Astrocyte (in vitro differentiated cells and primary cell): ENCODE measurements at regions not wholly inside any gene's neighbourhood (a gene's known extent, or its start where the extent isn't known, plus 50 kb on each side); places are given as distances from the start of the nearest gene placed in this dataset.

Source experiments
- DNase-seq: peaks from one replicate; pipeline ENCODE4 v3.0.0-alpha.2; 2010; ENCODE audit warnings: low read depth
- FAIRE-seq: peaks from 2 replicates; lab custom pipeline; 2011; peaks lifted over from hg19 to GRCh38; lab: Jason Lieb, UNC
- H2AFZ ChIP-seq: 2 replicates; pipeline ENCODE4 v1.6.0; 2012; ENCODE audit warnings: low read depth, low read length, inconsistent platforms
- H3K27ac ChIP-seq: 2 replicates; pipeline ENCODE4 v1.5.1; 2011; ENCODE audit warnings: low read depth, low read length, inconsistent platforms
- H3K27me3 ChIP-seq: 2 replicates; pipeline ENCODE4 v1.6.0; 2011; ENCODE audit warnings: low read length, inconsistent platforms; ENCODE audit not compliant: insufficient read depth
- H3K36me3 ChIP-seq: 2 replicates; pipeline ENCODE4 v1.5.1; 2011; ENCODE audit warnings: low read length, inconsistent platforms; ENCODE audit not compliant: insufficient read depth
- H3K4me1 ChIP-seq: 2 replicates; pipeline ENCODE4 v1.5.1; 2011; ENCODE audit warnings: low read length, inconsistent platforms; ENCODE audit not compliant: insufficient read depth
- H3K4me2 ChIP-seq: 2 replicates; pipeline ENCODE4 v1.6.0; 2012; ENCODE audit warnings: low read length, inconsistent platforms
- H3K4me3 ChIP-seq: 2 replicates; pipeline ENCODE4 v1.5.1; 2011; ENCODE audit warnings: low read depth, mild to moderate bottlenecking, low read length, inconsistent platforms; ENCODE audit not compliant: insufficient read depth
- H3K79me2 ChIP-seq: 2 replicates; pipeline ENCODE4 v1.6.0; 2012; ENCODE audit warnings: mild to moderate bottlenecking, low read length, inconsistent platforms; ENCODE audit not compliant: insufficient read depth
- H3K9ac ChIP-seq: 2 replicates; pipeline ENCODE4 v1.6.0; 2012; ENCODE audit warnings: mild to moderate bottlenecking, low read length, inconsistent platforms
- H3K9me3 ChIP-seq: 2 replicates; pipeline ENCODE4 v1.5.1; 2012; ENCODE audit warnings: low read depth, mild to moderate bottlenecking, low read length, inconsistent platforms; ENCODE audit not compliant: insufficient read depth
- H4K20me1 ChIP-seq: 2 replicates; pipeline ENCODE4 v1.6.0; 2012; ENCODE audit warnings: low read length, inconsistent platforms; ENCODE audit not compliant: insufficient read depth
- H3K27ac Mint-ChIP-seq: one replicate; pipeline ENCODE4 v1.8.0; 2021; ENCODE audit warnings: mild to moderate bottlenecking, mixed read lengths; ENCODE audit not compliant: unreplicated experiment
- H3K27me3 Mint-ChIP-seq: one replicate; pipeline ENCODE4 v1.8.0; 2021; ENCODE audit warnings: low read depth, mixed read lengths; ENCODE audit not compliant: unreplicated experiment
- H3K36me3 Mint-ChIP-seq: one replicate; pipeline ENCODE4 v1.8.0; 2021; ENCODE audit warnings: low read depth, mixed read lengths; ENCODE audit not compliant: unreplicated experiment
- H3K4me1 Mint-ChIP-seq: one replicate; pipeline ENCODE4 v1.8.0; 2021; ENCODE audit warnings: low read depth, mixed read lengths; ENCODE audit not compliant: unreplicated experiment
- H3K4me3 Mint-ChIP-seq: one replicate; pipeline ENCODE4 v1.8.0; 2021; ENCODE audit warnings: mild to moderate bottlenecking, moderate library complexity, mixed read lengths; ENCODE audit not compliant: unreplicated experiment
- H3K9me3 Mint-ChIP-seq: one replicate; pipeline ENCODE4 v1.8.0; 2021; ENCODE audit warnings: mild to moderate bottlenecking, mixed read lengths; ENCODE audit not compliant: unreplicated experiment
- CTCF ChIP-seq: IDR thresholded peaks from 2 replicates; pipeline ENCODE4 v1.5.1; 2011; ENCODE audit warnings: low read depth, mild to moderate bottlenecking, inconsistent platforms, low read length, moderate library complexity; ENCODE audit not compliant: insufficient read depth
- EZH2 ChIP-seq: IDR thresholded peaks from 2 replicates; pipeline ENCODE4 v1.6.1; 2012; ENCODE audit warnings: mild to moderate bottlenecking, low read length, inconsistent platforms; ENCODE audit not compliant: insufficient read depth

GRCh38 chr22:49634006-49634772 lies 193.5 kb downstream of the BRD1 start:
- H3K36me3 ChIP-seq: no peaks in the 10 kb centered on the region
- Mint-ChIP-seq H3K4me3 (no peak overlapping the region), H3K27me3 (peaks cover 33% of the 10 kb centered on the region), H3K36me3 (no peaks in the 10 kb centered on the region), H3K4me1 (peaks cover 2% of the 10 kb centered on the region), H3K27ac (peak overlapping the region; percentile 47), H3K9me3 (peaks cover 1% of the 10 kb centered on the region)
- no peak overlapping the region for H3K4me3 ChIP-seq
- H3K79me2 ChIP-seq: no peaks in the 10 kb centered on the region
- TF ChIP-seq EZH2: no peak
- TF ChIP-seq CTCF: no peak
- no peak overlapping the region for H3K9ac ChIP-seq
- no peak overlapping the region for H3K4me2 ChIP-seq
- H2AFZ ChIP-seq: no peak overlapping the region
- no peaks in the 10 kb centered on the region for H4K20me1 ChIP-seq
- H3K27ac ChIP-seq: no peak overlapping the region
- DNase-seq (no peak), FAIRE-seq (no peak)
- H3K9me3 ChIP-seq: no peaks in the 10 kb centered on the region
- no peaks in the 10 kb centered on the region for H3K4me1 ChIP-seq
- no peaks in the 10 kb centered on the region for H3K27me3 ChIP-seq

- no peaks in the 10 kb centered on the region for H3K79me2 ChIP-seq
- no peaks in the 10 kb centered on the region for H3K9me3 ChIP-seq
- no peak overlapping the region for H3K4me3 ChIP-seq
- FAIRE-seq: no peak
- no peaks in the 10 kb centered on the region for H3K36me3 ChIP-seq
- H2AFZ ChIP-seq: no peak overlapping the region
- no peak overlapping the region for H3K4me3 Mint-ChIP-seq
- H3K4me2 ChIP-seq: no peak overlapping the region
- no peaks in the 10 kb centered on the region for H3K4me1 Mint-ChIP-seq
- H3K27me3 Mint-ChIP-seq: peaks cover 37% of the 10 kb centered on the region
- no peaks in the 10 kb centered on the region for H4K20me1 ChIP-seq
- H3K27ac Mint-ChIP-seq: no peak overlapping the region
- DNase-seq: no peak
- no peak overlapping the region for H3K27ac ChIP-seq
- H3K27me3 ChIP-seq: no peaks in the 10 kb centered on the region
- no peaks in the 10 kb centered on the region for H3K4me1 ChIP-seq
- TF ChIP-seq EZH2 (no peak), CTCF (no peak)
- H3K36me3 Mint-ChIP-seq: no peaks in the 10 kb centered on the region
- H3K9ac ChIP-seq: no peak overlapping the region
- H3K9me3 Mint-ChIP-seq: peaks cover 1% of the 10 kb centered on the region
These were observed 194.7 kb downstream of the BRD1 start for GRCh38 chr22:49633010-49633324.
